ENCODE measurements at regions not wholly inside any gene's neighbourhood (a gene's known extent, or its start where the extent isn't known, plus 50 kb on each side); places are given as distances from the start of the nearest gene placed in this dataset.

- H3K4me1 ChIP-seq (ENCODE audit: control insufficient read depth in 5 of 5, insufficient read depth in 5 of 5, low read length in 5 of 5), result no peaks in the 10 kb centered on the region
- H3K36me3 ChIP-seq (ENCODE audit: control insufficient read depth in 4 of 4, insufficient read depth in 4 of 4, low read length in 4 of 4), result no peaks in the 10 kb centered on the region
- no peak overlapping the region for H3K27ac ChIP-seq (ENCODE audit: low read depth in 1 of 2, low read length in 1 of 2)
- ATAC-seq (ENCODE audit: insufficient read depth, low FRiP score) (no peak), DNase-seq (no peak)
- WGBS, 2 donors, result 69 to 81% methylated on average over 4 of the region's 4 CpGs
- peaks cover 0 to 1% (median 0%) of the 10 kb centered on the region in 4 donors for H3K9me3 ChIP-seq (ENCODE audit: control insufficient read depth in 4 of 4, insufficient read depth in 3 of 4, low read length in 3 of 4)
- no peak overlapping the region for H3K4me3 ChIP-seq
- no peak overlapping the region for H3K9ac ChIP-seq (ENCODE audit: insufficient read depth in 1 of 2, low read length in 2 of 2)
- TF ChIP-seq CTCF (IDR thresholded peaks at IDR 0.05; ENCODE audit: control extremely low read depth, extremely low read depth), result no peak
- H3K27me3 ChIP-seq (ENCODE audit: control insufficient read depth in 3 of 3, insufficient read depth in 3 of 3, low read length in 2 of 3), result peaks cover 0 to 9% (median 0%) of the 10 kb centered on the region in 3 donors
Measured at GRCh38 chrX:10797466-10797865, 177.1 kb upstream of the MID1 start.

- Histone ChIP-seq H3K36me3 (ENCODE audit: control insufficient read depth in 4 of 4, insufficient read depth in 4 of 4, low read length in 4 of 4) (no peaks in the 10 kb centered on the region), H3K4me3 (no peak overlapping the region), H3K4me1 (ENCODE audit: control insufficient read depth in 5 of 5, insufficient read depth in 5 of 5, low read length in 5 of 5) (no peaks in the 10 kb centered on the region), H3K9me3 (ENCODE audit: control insufficient read depth in 4 of 4, insufficient read depth in 3 of 4, low read length in 3 of 4) (peaks cover 0 to 1% (median 0%) of the 10 kb centered on the region in 4 donors), H3K27ac (ENCODE audit: low read depth in 1 of 2, low read length in 1 of 2) (no peak overlapping the region), H3K27me3 (ENCODE audit: control insufficient read depth in 3 of 3, insufficient read depth in 3 of 3, low read length in 2 of 3) (peaks cover 0 to 8% (median 0%) of the 10 kb centered on the region in 3 donors), H3K9ac (ENCODE audit: insufficient read depth in 1 of 2, low read length in 2 of 2) (no peak overlapping the region)
- no peak for ATAC-seq (ENCODE audit: insufficient read depth, low FRiP score)
- TF ChIP-seq CTCF (IDR thresholded peaks at IDR 0.05; ENCODE audit: control extremely low read depth, extremely low read depth), result no peak
- DNase-seq, result peak in 1 of 3 donors; percentile 13
- 66 to 86% methylated on average over 3 of the region's 3 CpGs for WGBS, 2 donors
Measured at GRCh38 chrX:10798041-10798440, 177.7 kb upstream of the MID1 start.

- Histone ChIP-seq H3K9ac (ENCODE audit: insufficient read depth in 1 of 2, low read length in 2 of 2) (no peak overlapping the region), H3K9me3 (ENCODE audit: control insufficient read depth in 4 of 4, insufficient read depth in 3 of 4, low read length in 3 of 4) (no peaks in the 10 kb centered on the region), H3K27me3 (ENCODE audit: control insufficient read depth in 3 of 3, insufficient read depth in 3 of 3, low read length in 2 of 3) (peaks cover 0 to 4% (median 0%) of the 10 kb centered on the region in 3 donors), H3K36me3 (ENCODE audit: control insufficient read depth in 4 of 4, insufficient read depth in 4 of 4, low read length in 4 of 4) (no peaks in the 10 kb centered on the region), H3K4me3 (no peak overlapping the region), H3K4me1 (ENCODE audit: control insufficient read depth in 5 of 5, insufficient read depth in 5 of 5, low read length in 5 of 5) (no peaks in the 10 kb centered on the region), H3K27ac (ENCODE audit: low read depth in 1 of 2, low read length in 1 of 2) (no peak overlapping the region)
- ATAC-seq (ENCODE audit: insufficient read depth, low FRiP score), result no peak
- no peak for TF ChIP-seq CTCF (IDR thresholded peaks at IDR 0.05; ENCODE audit: control extremely low read depth, extremely low read depth)
- DNase-seq, result no peak
Measured at GRCh38 chrX:10800796-10801195, 180.4 kb upstream of the MID1 start.

GRCh38 chrX:10811111-10811510 lies 190.7 kb upstream of the MID1 start:
- 73 to 81% methylated on average over 3 of the region's 3 CpGs for WGBS, 2 donors
- DNase-seq (no peak), ATAC-seq (ENCODE audit: insufficient read depth, low FRiP score) (no peak)
- no peak overlapping the region for H3K4me3 ChIP-seq
- H3K27me3 ChIP-seq (ENCODE audit: control insufficient read depth in 3 of 3, insufficient read depth in 3 of 3, low read length in 2 of 3), result peaks cover 0 to 7% (median 0%) of the 10 kb centered on the region in 3 donors
- peaks cover 0 to 2% (median 0%) of the 10 kb centered on the region in 4 donors for H3K9me3 ChIP-seq (ENCODE audit: control insufficient read depth in 4 of 4, insufficient read depth in 3 of 4, low read length in 3 of 4)
- no peak overlapping the region for H3K9ac ChIP-seq (ENCODE audit: insufficient read depth in 1 of 2, low read length in 2 of 2)
- H3K27ac ChIP-seq (ENCODE audit: low read depth in 1 of 2, low read length in 1 of 2), result no peak overlapping the region
- no peaks in the 10 kb centered on the region for H3K36me3 ChIP-seq (ENCODE audit: control insufficient read depth in 4 of 4, insufficient read depth in 4 of 4, low read length in 4 of 4)
- no peaks in the 10 kb centered on the region for H3K4me1 ChIP-seq (ENCODE audit: control insufficient read depth in 5 of 5, insufficient read depth in 5 of 5, low read length in 5 of 5)
- TF ChIP-seq CTCF (IDR thresholded peaks at IDR 0.05; ENCODE audit: control extremely low read depth, extremely low read depth), result no peak

Data from lung (tissue), 11 donors.